ENCODE measurements at regions not wholly inside any gene's neighbourhood (a gene's known extent, or its start where the extent isn't known, plus 50 kb on each side); places are given as distances from the start of the nearest gene placed in this dataset.
"Not testable (repeated sequence)": the region's sequence is repeated elsewhere in the genome, so short reads cannot be mapped to it uniquely, and the experiment has no call there.

DNA sequence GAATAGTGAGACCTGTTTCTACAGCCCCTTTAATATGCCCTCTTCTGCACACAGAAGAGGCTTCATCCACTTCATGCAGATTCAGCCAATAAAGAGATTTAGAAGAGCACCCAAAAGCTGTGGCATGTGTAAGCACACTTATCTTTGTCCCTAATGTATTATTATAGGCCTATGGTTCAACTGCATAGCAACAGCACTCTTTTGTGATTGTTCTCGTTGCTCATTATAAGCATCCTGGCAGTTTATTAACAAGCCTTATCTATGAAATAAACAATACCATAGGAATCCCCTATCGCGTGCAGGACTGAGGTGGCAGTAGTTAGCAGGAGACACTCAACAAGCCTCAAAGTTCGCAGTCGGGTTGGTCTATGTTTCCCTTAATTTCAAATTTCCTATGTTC, 138.5 kb upstream of the BEND6 start:
- Histone ChIP-seq H3K9me3 (ENCODE audit: insufficient read depth, low read depth, low read length) (no peaks in the 10 kb centered on the region), H3K27ac (ENCODE audit: low read depth, low read length) (no peak overlapping the region), H3K27me3 (ENCODE audit: insufficient read depth, low read length) (no peaks in the 10 kb centered on the region), H3K9ac (ENCODE audit: low read depth, low read length) (no peak overlapping the region), H3K4me1 (ENCODE audit: insufficient read depth, low read length) (peaks cover 12% of the 10 kb centered on the region; the same call in 1 of the 2 replicates), H3K36me3 (ENCODE audit: insufficient read depth, low read length) (no peaks in the 10 kb centered on the region), H3K4me3 (ENCODE audit: low read length) (no peak overlapping the region)
- 80% methylated on average over 5 of the region's 5 CpGs for WGBS

GRCh38 chr6:56815436-56815835, 139.5 kb upstream of the BEND6 start:
- Histone ChIP-seq H3K9ac (ENCODE audit: low read depth, low read length) (no peak overlapping the region), H3K36me3 (ENCODE audit: insufficient read depth, low read length) (no peaks in the 10 kb centered on the region), H3K27ac (ENCODE audit: low read depth, low read length) (no peak overlapping the region), H3K4me1 (ENCODE audit: insufficient read depth, low read length) (peaks cover 12% of the 10 kb centered on the region; the same call in 1 of the 2 replicates), H3K27me3 (ENCODE audit: insufficient read depth, low read length) (no peaks in the 10 kb centered on the region), H3K4me3 (ENCODE audit: low read length) (no peak overlapping the region), H3K9me3 (ENCODE audit: insufficient read depth, low read depth, low read length) (no peaks in the 10 kb centered on the region)

DNA sequence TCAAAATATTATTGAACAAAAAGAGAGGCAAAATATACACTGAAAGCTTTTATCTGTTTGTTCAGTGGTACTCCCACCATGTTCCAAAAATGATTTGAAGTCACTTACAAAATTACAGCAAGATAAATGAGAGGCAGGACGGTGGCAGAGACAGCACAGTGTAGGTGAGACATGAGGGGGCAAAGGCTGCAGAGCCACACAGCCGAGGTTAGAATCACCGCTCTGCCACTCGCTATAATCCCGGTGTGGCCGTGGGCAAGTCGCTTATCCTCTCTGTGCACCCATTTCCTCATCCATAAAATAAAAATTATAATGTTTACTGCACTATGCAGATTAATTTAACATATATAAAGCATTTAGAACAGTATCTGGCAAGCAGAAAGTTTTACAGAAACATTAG, 140.1 kb upstream of the BEND6 start:
- Histone ChIP-seq H3K4me3 (ENCODE audit: low read length) (no peak overlapping the region), H3K27me3 (ENCODE audit: insufficient read depth, low read length) (no peaks in the 10 kb centered on the region), H3K9ac (ENCODE audit: low read depth, low read length) (no peak overlapping the region), H3K36me3 (ENCODE audit: insufficient read depth, low read length) (no peaks in the 10 kb centered on the region), H3K27ac (ENCODE audit: low read depth, low read length) (no peak overlapping the region), H3K9me3 (ENCODE audit: insufficient read depth, low read depth, low read length) (no peaks in the 10 kb centered on the region), H3K4me1 (ENCODE audit: insufficient read depth, low read length) (peaks cover 12% of the 10 kb centered on the region; the same call in 1 of the 2 replicates)
- 84% methylated on average over 6 of the region's 7 CpGs for WGBS

GRCh38 chr6:56814308-56814707, 140.6 kb upstream of the BEND6 start:
- Histone ChIP-seq H3K9ac (ENCODE audit: low read depth, low read length) (no peak overlapping the region), H3K4me3 (ENCODE audit: low read length) (no peak overlapping the region), H3K9me3 (ENCODE audit: insufficient read depth, low read depth, low read length) (no peaks in the 10 kb centered on the region), H3K4me1 (ENCODE audit: insufficient read depth, low read length) (peaks cover 15% of the 10 kb centered on the region), H3K27ac (ENCODE audit: low read depth, low read length) (no peak overlapping the region), H3K27me3 (ENCODE audit: insufficient read depth, low read length) (no peaks in the 10 kb centered on the region), H3K36me3 (ENCODE audit: insufficient read depth, low read length) (no peaks in the 10 kb centered on the region)
- 90% methylated on average over 3 of the region's 3 CpGs for WGBS

GRCh38 chr6:56812851-56813250, 142.1 kb upstream of the BEND6 start:
- no CpG with 5 or more reads among the region's 3 CpGs for WGBS
- not testable (repeated sequence) for H3K9ac ChIP-seq (ENCODE audit: low read depth, low read length); H3K36me3 ChIP-seq (ENCODE audit: insufficient read depth, low read length); H3K4me3 ChIP-seq (ENCODE audit: low read length); H3K27me3 ChIP-seq (ENCODE audit: insufficient read depth, low read length); H3K9me3 ChIP-seq (ENCODE audit: insufficient read depth, low read depth, low read length); H3K27ac ChIP-seq (ENCODE audit: low read depth, low read length)
- peaks cover 23% of the 10 kb centered on the region for H3K4me1 ChIP-seq (ENCODE audit: insufficient read depth, low read length)

- H3K4me1 ChIP-seq (ENCODE audit: insufficient read depth, low read length): peaks cover 53% of the 10 kb centered on the region
- H3K4me3 ChIP-seq (ENCODE audit: low read length): no peak overlapping the region
- no peak overlapping the region for H3K27ac ChIP-seq (ENCODE audit: low read depth, low read length)
- H3K36me3 ChIP-seq (ENCODE audit: insufficient read depth, low read length): no peaks in the 10 kb centered on the region
- H3K27me3 ChIP-seq (ENCODE audit: insufficient read depth, low read length): no peaks in the 10 kb centered on the region
- 81% methylated on average over 3 of the region's 3 CpGs for WGBS
- no peak overlapping the region for H3K9ac ChIP-seq (ENCODE audit: low read depth, low read length)
- H3K9me3 ChIP-seq (ENCODE audit: insufficient read depth, low read depth, low read length): no peaks in the 10 kb centered on the region
Observed at GRCh38 chr6:56808871-56809359, 146.0 kb upstream of the BEND6 start.

DNA sequence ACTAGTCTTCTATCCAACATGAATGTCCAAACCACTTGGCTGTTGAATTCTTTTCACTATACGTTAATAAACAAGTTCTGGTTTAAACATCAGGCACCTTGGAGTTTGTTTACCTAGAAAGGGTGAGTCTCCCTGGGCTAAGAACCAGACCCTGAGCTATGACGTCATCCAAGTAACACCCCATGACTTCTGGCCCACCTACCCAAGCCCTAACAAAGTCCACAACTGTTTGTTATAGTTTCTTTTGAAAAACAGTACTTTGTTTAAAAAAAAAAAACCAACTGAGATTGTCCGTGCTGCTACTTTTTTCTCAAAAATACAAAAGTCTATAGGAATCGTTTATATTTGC, 146.9 kb upstream of the BEND6 start:
- H3K4me1 ChIP-seq (ENCODE audit: insufficient read depth, low read length): peaks cover 63% of the 10 kb centered on the region
- H3K27me3 ChIP-seq (ENCODE audit: insufficient read depth, low read length): no peaks in the 10 kb centered on the region
- no peak overlapping the region for H3K4me3 ChIP-seq (ENCODE audit: low read length)
- no peak overlapping the region for H3K9ac ChIP-seq (ENCODE audit: low read depth, low read length)
- no peaks in the 10 kb centered on the region for H3K9me3 ChIP-seq (ENCODE audit: insufficient read depth, low read depth, low read length)
- H3K27ac ChIP-seq (ENCODE audit: low read depth, low read length): no peak overlapping the region
- 66% methylated on average over 2 of the region's 4 CpGs for whole genome bisulfite sequencing
- no peaks in the 10 kb centered on the region for H3K36me3 ChIP-seq (ENCODE audit: insufficient read depth, low read length)

DNA sequence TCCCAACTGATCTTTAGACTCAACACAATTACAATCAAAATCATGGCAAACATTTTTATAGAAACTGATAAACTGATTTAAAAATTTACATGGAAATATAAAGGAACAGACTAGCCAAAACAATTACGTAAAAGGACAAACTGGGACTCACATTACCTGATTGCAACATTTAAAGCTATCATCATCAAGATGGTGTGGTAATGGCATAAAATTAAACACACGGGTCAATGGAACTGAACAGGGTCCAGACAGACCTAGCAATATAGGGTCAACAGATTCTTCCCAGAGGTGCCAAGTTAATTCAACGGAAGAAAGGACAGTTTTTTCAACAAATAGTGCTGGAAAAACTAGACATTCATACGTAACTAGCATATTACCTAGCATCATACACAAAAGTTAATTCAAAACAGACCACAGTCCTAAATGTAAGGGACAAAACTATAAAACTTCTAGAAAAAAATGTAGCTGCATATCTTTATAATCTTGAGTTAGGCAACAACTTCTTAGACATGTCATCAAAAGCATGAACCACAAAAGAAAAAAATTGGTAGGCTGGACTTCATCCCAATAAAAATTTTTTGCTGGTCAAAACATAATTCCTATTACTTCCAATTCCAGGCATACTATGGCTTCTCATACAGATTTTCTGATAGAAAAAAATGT, 147.4 kb upstream of the BEND6 start:
- 88% methylated on average over 4 of the region's 4 CpGs for WGBS
- H3K9me3 ChIP-seq (ENCODE audit: insufficient read depth, low read depth, low read length): no peaks in the 10 kb centered on the region
- H3K9ac ChIP-seq (ENCODE audit: low read depth, low read length): no peak overlapping the region
- no peak overlapping the region for H3K27ac ChIP-seq (ENCODE audit: low read depth, low read length)
- no peaks in the 10 kb centered on the region for H3K27me3 ChIP-seq (ENCODE audit: insufficient read depth, low read length)
- no peaks in the 10 kb centered on the region for H3K36me3 ChIP-seq (ENCODE audit: insufficient read depth, low read length)
- peaks cover 68% of the 10 kb centered on the region for H3K4me1 ChIP-seq (ENCODE audit: insufficient read depth, low read length)
- no peak overlapping the region for H3K4me3 ChIP-seq (ENCODE audit: low read length)

DNA sequence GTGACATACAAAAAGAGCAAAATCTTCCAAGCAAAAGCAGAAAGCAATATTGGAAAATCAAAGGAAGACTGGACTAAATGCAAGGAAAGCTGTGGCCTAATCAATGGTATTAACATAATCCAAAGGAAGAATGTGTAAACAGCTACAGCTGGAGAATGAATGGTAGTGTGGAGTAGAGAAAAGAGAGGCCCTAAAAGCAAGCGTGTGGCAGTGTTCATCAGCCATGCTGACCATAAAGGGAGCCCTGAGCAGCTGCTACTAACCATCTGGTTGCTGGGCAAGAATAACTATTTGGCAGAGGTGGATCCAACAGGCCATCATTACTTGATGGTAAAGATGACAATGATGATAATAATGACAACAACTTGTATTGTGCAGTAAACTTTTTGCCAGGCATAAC, 148.5 kb upstream of the BEND6 start:
- Histone ChIP-seq H3K9me3 (ENCODE audit: insufficient read depth, low read depth, low read length) (no peaks in the 10 kb centered on the region), H3K9ac (ENCODE audit: low read depth, low read length) (no peak overlapping the region), H3K27me3 (ENCODE audit: insufficient read depth, low read length) (no peaks in the 10 kb centered on the region), H3K36me3 (ENCODE audit: insufficient read depth, low read length) (no peaks in the 10 kb centered on the region), H3K27ac (ENCODE audit: low read depth, low read length) (no peak overlapping the region), H3K4me3 (ENCODE audit: low read length) (no peak overlapping the region), H3K4me1 (ENCODE audit: insufficient read depth, low read length) (peaks cover 68% of the 10 kb centered on the region)
- 66% methylated on average over 1 of the region's 1 CpG for WGBS

GRCh38 chr6:56804996-56805395, 149.9 kb upstream of the BEND6 start:
- H3K27me3 ChIP-seq (ENCODE audit: insufficient read depth, low read length): no peaks in the 10 kb centered on the region
- no peaks in the 10 kb centered on the region for H3K36me3 ChIP-seq (ENCODE audit: insufficient read depth, low read length)
- no peaks in the 10 kb centered on the region for H3K9me3 ChIP-seq (ENCODE audit: insufficient read depth, low read depth, low read length)
- no CpG with 5 or more reads among the region's 1 CpG for WGBS
- H3K4me3 ChIP-seq (ENCODE audit: low read length): no peak overlapping the region
- H3K4me1 ChIP-seq (ENCODE audit: insufficient read depth, low read length): peaks cover 68% of the 10 kb centered on the region
- no peak overlapping the region for H3K9ac ChIP-seq (ENCODE audit: low read depth, low read length)
- no peak overlapping the region for H3K27ac ChIP-seq (ENCODE audit: low read depth, low read length)

DNA sequence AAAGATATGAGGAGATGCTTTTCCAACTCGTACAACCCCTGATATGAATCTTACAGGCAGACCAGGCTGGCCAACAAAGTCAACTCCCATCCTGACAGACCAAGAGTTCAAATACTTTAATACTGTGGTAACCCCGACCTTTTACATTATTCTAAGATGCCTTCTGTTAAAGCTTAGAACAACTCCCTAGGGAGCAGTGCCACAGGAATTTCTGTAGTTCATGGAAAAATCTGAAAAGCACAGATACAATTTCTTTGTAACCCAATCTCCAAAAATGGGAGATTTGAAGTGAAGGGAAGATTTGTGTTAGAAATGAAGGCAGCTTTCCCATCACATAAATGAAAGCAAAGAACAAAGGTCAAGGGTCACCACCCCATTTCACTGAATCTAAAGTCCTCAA, 151.3 kb upstream of the BEND6 start:
- no peaks in the 10 kb centered on the region for H3K9me3 ChIP-seq (ENCODE audit: insufficient read depth, low read depth, low read length)
- no peak overlapping the region for H3K9ac ChIP-seq (ENCODE audit: low read depth, low read length)
- no peaks in the 10 kb centered on the region for H3K36me3 ChIP-seq (ENCODE audit: insufficient read depth, low read length)
- WGBS: 83% methylated on average over 2 of the region's 2 CpGs
- H3K27me3 ChIP-seq (ENCODE audit: insufficient read depth, low read length): no peaks in the 10 kb centered on the region
- H3K27ac ChIP-seq (ENCODE audit: low read depth, low read length): no peak overlapping the region
- H3K4me1 ChIP-seq (ENCODE audit: insufficient read depth, low read length): peaks cover 58% of the 10 kb centered on the region
- H3K4me3 ChIP-seq (ENCODE audit: low read length): no peak overlapping the region

DNA sequence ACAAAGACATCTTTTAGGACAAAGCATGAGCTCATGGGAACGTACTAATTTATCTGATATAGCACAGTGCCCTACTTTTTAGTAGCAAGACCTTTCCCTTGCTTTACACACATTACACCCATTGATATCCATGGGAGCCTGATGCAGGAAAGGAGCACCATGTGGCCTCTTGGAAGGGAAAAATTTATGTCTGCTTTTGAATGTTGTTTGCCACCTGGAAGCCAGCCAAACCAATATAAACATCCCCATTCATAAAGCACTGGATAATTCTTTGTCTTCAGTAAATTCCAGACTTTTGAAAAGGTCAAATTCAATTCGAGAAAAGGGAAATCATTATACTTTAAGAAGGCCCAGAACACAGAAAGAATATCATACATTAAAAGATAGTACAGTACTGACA, 152.3 kb upstream of the BEND6 start:
- Histone ChIP-seq H3K9me3 (ENCODE audit: insufficient read depth, low read depth, low read length) (no peaks in the 10 kb centered on the region), H3K27ac (ENCODE audit: low read depth, low read length) (no peak overlapping the region), H3K36me3 (ENCODE audit: insufficient read depth, low read length) (no peaks in the 10 kb centered on the region), H3K4me3 (ENCODE audit: low read length) (no peak overlapping the region), H3K4me1 (ENCODE audit: insufficient read depth, low read length) (peaks cover 49% of the 10 kb centered on the region), H3K27me3 (ENCODE audit: insufficient read depth, low read length) (no peaks in the 10 kb centered on the region), H3K9ac (ENCODE audit: low read depth, low read length) (no peak overlapping the region)
- 96% methylated on average over 2 of the region's 2 CpGs for WGBS
